ENCODE measurements at regions not wholly inside any gene's neighbourhood (a gene's known extent, or its start where the extent isn't known, plus 50 kb on each side); places are given as distances from the start of the nearest gene placed in this dataset.

- TF ChIP-seq POLR2A (IDR thresholded peaks at IDR 0.05) (no peak), CTCF (IDR thresholded peaks at IDR 0.05) (no peak)
These were observed 158.6 kb downstream of the SHANK2 start for GRCh38 chr11:71093783-71094182.
